Astrocyte (in vitro differentiated cells and primary cell): ENCODE measurements at regions not wholly inside any gene's neighbourhood (a gene's known extent, or its start where the extent isn't known, plus 50 kb on each side); places are given as distances from the start of the nearest gene placed in this dataset.

Experiments used
- DNase-seq: peaks from one replicate; pipeline ENCODE4 v3.0.0-alpha.2; 2010; ENCODE audit warnings: low read depth
- FAIRE-seq: peaks from 2 replicates; lab custom pipeline; 2011; peaks lifted over from hg19 to GRCh38; lab: Jason Lieb, UNC
- H2AFZ ChIP-seq: 2 replicates; pipeline ENCODE4 v1.6.0; 2012; ENCODE audit warnings: low read depth, low read length, inconsistent platforms
- H3K27ac ChIP-seq: 2 replicates; pipeline ENCODE4 v1.5.1; 2011; ENCODE audit warnings: low read depth, low read length, inconsistent platforms
- H3K27me3 ChIP-seq: 2 replicates; pipeline ENCODE4 v1.6.0; 2011; ENCODE audit warnings: low read length, inconsistent platforms; ENCODE audit not compliant: insufficient read depth
- H3K36me3 ChIP-seq: 2 replicates; pipeline ENCODE4 v1.5.1; 2011; ENCODE audit warnings: low read length, inconsistent platforms; ENCODE audit not compliant: insufficient read depth
- H3K4me1 ChIP-seq: 2 replicates; pipeline ENCODE4 v1.5.1; 2011; ENCODE audit warnings: low read length, inconsistent platforms; ENCODE audit not compliant: insufficient read depth
- H3K4me2 ChIP-seq: 2 replicates; pipeline ENCODE4 v1.6.0; 2012; ENCODE audit warnings: low read length, inconsistent platforms
- H3K4me3 ChIP-seq: 2 replicates; pipeline ENCODE4 v1.5.1; 2011; ENCODE audit warnings: low read depth, mild to moderate bottlenecking, low read length, inconsistent platforms; ENCODE audit not compliant: insufficient read depth
- H3K79me2 ChIP-seq: 2 replicates; pipeline ENCODE4 v1.6.0; 2012; ENCODE audit warnings: mild to moderate bottlenecking, low read length, inconsistent platforms; ENCODE audit not compliant: insufficient read depth
- H3K9ac ChIP-seq: 2 replicates; pipeline ENCODE4 v1.6.0; 2012; ENCODE audit warnings: mild to moderate bottlenecking, low read length, inconsistent platforms
- H3K9me3 ChIP-seq: 2 replicates; pipeline ENCODE4 v1.5.1; 2012; ENCODE audit warnings: low read depth, mild to moderate bottlenecking, low read length, inconsistent platforms; ENCODE audit not compliant: insufficient read depth
- H4K20me1 ChIP-seq: 2 replicates; pipeline ENCODE4 v1.6.0; 2012; ENCODE audit warnings: low read length, inconsistent platforms; ENCODE audit not compliant: insufficient read depth
- H3K27ac Mint-ChIP-seq: one replicate; pipeline ENCODE4 v1.8.0; 2021; ENCODE audit warnings: mild to moderate bottlenecking, mixed read lengths; ENCODE audit not compliant: unreplicated experiment
- H3K27me3 Mint-ChIP-seq: one replicate; pipeline ENCODE4 v1.8.0; 2021; ENCODE audit warnings: low read depth, mixed read lengths; ENCODE audit not compliant: unreplicated experiment
- H3K36me3 Mint-ChIP-seq: one replicate; pipeline ENCODE4 v1.8.0; 2021; ENCODE audit warnings: low read depth, mixed read lengths; ENCODE audit not compliant: unreplicated experiment
- H3K4me1 Mint-ChIP-seq: one replicate; pipeline ENCODE4 v1.8.0; 2021; ENCODE audit warnings: low read depth, mixed read lengths; ENCODE audit not compliant: unreplicated experiment
- H3K4me3 Mint-ChIP-seq: one replicate; pipeline ENCODE4 v1.8.0; 2021; ENCODE audit warnings: mild to moderate bottlenecking, moderate library complexity, mixed read lengths; ENCODE audit not compliant: unreplicated experiment
- H3K9me3 Mint-ChIP-seq: one replicate; pipeline ENCODE4 v1.8.0; 2021; ENCODE audit warnings: mild to moderate bottlenecking, mixed read lengths; ENCODE audit not compliant: unreplicated experiment
- CTCF ChIP-seq: IDR thresholded peaks from 2 replicates; pipeline ENCODE4 v1.5.1; 2011; ENCODE audit warnings: low read depth, mild to moderate bottlenecking, inconsistent platforms, low read length, moderate library complexity; ENCODE audit not compliant: insufficient read depth
- EZH2 ChIP-seq: IDR thresholded peaks from 2 replicates; pipeline ENCODE4 v1.6.1; 2012; ENCODE audit warnings: mild to moderate bottlenecking, low read length, inconsistent platforms; ENCODE audit not compliant: insufficient read depth

DNA sequence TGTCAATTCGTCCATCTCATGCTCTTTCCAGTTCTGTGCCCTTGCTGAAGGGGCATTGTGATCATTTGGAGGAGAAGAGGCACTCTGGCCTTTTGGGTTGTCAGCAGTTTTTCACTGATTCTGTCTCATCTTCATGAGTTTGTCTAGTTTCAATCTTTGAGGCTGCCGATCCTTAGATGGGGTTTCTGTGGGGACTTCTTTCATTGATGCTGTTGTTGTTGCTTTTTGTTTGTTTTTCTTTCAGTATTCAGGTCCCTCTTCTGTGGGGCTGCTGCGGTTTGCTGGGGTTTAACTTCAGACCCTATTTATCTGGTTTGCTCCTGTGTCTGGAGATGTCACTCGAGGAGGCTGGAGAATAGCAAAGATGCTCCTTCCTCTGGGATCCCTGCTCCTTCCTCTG lies 224.3 kb downstream of the JRKL start:
- H3K27ac Mint-ChIP-seq, result no peak overlapping the region
- no peak for TF ChIP-seq EZH2
- TF ChIP-seq CTCF, result no peak
- no peaks in the 10 kb centered on the region for H4K20me1 ChIP-seq
- no peak overlapping the region for H2AFZ ChIP-seq
- no peaks in the 10 kb centered on the region for H3K4me1 ChIP-seq
- no peak overlapping the region for H3K4me3 ChIP-seq
- no peak overlapping the region for H3K27ac ChIP-seq
- H3K4me1 Mint-ChIP-seq, result no peaks in the 10 kb centered on the region
- DNase-seq (no peak), FAIRE-seq (no peak)
- no peaks in the 10 kb centered on the region for H3K9me3 ChIP-seq
- peaks cover 2% of the 10 kb centered on the region for H3K27me3 Mint-ChIP-seq
- H3K9me3 Mint-ChIP-seq, result no peaks in the 10 kb centered on the region
- H3K4me3 Mint-ChIP-seq, result no peak overlapping the region
- no peak overlapping the region for H3K9ac ChIP-seq
- H3K27me3 ChIP-seq, result no peaks in the 10 kb centered on the region
- H3K4me2 ChIP-seq, result no peak overlapping the region
- no peaks in the 10 kb centered on the region for H3K36me3 Mint-ChIP-seq
- H3K36me3 ChIP-seq, result no peaks in the 10 kb centered on the region
- no peaks in the 10 kb centered on the region for H3K79me2 ChIP-seq

GRCh38 chr11:96614846-96615245 lies 225.0 kb downstream of the JRKL start:
- H3K9me3 Mint-ChIP-seq, result no peaks in the 10 kb centered on the region
- H3K27me3 ChIP-seq, result no peaks in the 10 kb centered on the region
- no peak for DNase-seq

More at GRCh38 chr11:96614846-96615245, 225.0 kb downstream of the JRKL start:
- H3K4me1 ChIP-seq, result no peaks in the 10 kb centered on the region
- no peaks in the 10 kb centered on the region for H3K9me3 ChIP-seq
- H3K79me2 ChIP-seq, result no peaks in the 10 kb centered on the region
- no peak overlapping the region for H3K27ac ChIP-seq
- no peaks in the 10 kb centered on the region for H4K20me1 ChIP-seq
- H3K36me3 ChIP-seq, result no peaks in the 10 kb centered on the region
- Mint-ChIP-seq H3K27ac (no peak overlapping the region), H3K4me1 (no peaks in the 10 kb centered on the region), H3K4me3 (no peak overlapping the region), H3K36me3 (no peaks in the 10 kb centered on the region), H3K27me3 (peaks cover 2% of the 10 kb centered on the region)
- TF ChIP-seq CTCF (no peak), EZH2 (no peak)
- H3K4me3 ChIP-seq, result no peak overlapping the region
- H2AFZ ChIP-seq, result no peak overlapping the region
- no peak overlapping the region for H3K9ac ChIP-seq
- no peak overlapping the region for H3K4me2 ChIP-seq
- FAIRE-seq, result no peak
